ENCODE measurements at regions not wholly inside any gene's neighbourhood (a gene's known extent, or its start where the extent isn't known, plus 50 kb on each side); places are given as distances from the start of the nearest gene placed in this dataset.

- H3K4me3 ChIP-seq (ENCODE audit: low read length) = no peak overlapping the region
- no peak for TF ChIP-seq CTCF (IDR thresholded peaks at IDR 0.05; ENCODE audit: insufficient read depth, low read depth, low read length, missing control alignments)
- no peak for DNase-seq (ENCODE audit: low read depth)
Observed at GRCh38 chr16:52368859-52369258, 178.1 kb downstream of the TOX3 start.

- no peak for TF ChIP-seq CTCF (IDR thresholded peaks at IDR 0.05; ENCODE audit: insufficient read depth, low read depth, low read length, missing control alignments)
- H3K4me3 ChIP-seq (ENCODE audit: low read length) = no peak overlapping the region
- no peak for DNase-seq (ENCODE audit: low read depth)
Observed at GRCh38 chr16:52367821-52368220, 179.1 kb downstream of the TOX3 start.

- DNase-seq (ENCODE audit: low read depth) = no peak
- no peak for TF ChIP-seq CTCF (IDR thresholded peaks at IDR 0.05; ENCODE audit: insufficient read depth, low read depth, low read length, missing control alignments)
- no peak overlapping the region for H3K4me3 ChIP-seq (ENCODE audit: low read length)
Observed at GRCh38 chr16:52366983-52367382, 180.0 kb downstream of the TOX3 start.

GRCh38 chr16:52364500-52364899 lies 182.4 kb downstream of the TOX3 start:
- no peak overlapping the region for H3K4me3 ChIP-seq (ENCODE audit: low read length)
- no peak for TF ChIP-seq CTCF (IDR thresholded peaks at IDR 0.05; ENCODE audit: insufficient read depth, low read depth, low read length, missing control alignments)
- DNase-seq (ENCODE audit: low read depth) = no peak

GRCh38 chr16:52363082-52363481 lies 183.9 kb downstream of the TOX3 start:
- no peak for TF ChIP-seq CTCF (IDR thresholded peaks at IDR 0.05; ENCODE audit: insufficient read depth, low read depth, low read length, missing control alignments)
- H3K4me3 ChIP-seq (ENCODE audit: low read length) = no peak overlapping the region
- no peak for DNase-seq (ENCODE audit: low read depth)

- no peak overlapping the region for H3K4me3 ChIP-seq (ENCODE audit: low read length)
- DNase-seq (ENCODE audit: low read depth) = no peak
- TF ChIP-seq CTCF (IDR thresholded peaks at IDR 0.05; ENCODE audit: insufficient read depth, low read depth, low read length, missing control alignments) = no peak
Observed at GRCh38 chr16:52357711-52358110, 189.2 kb downstream of the TOX3 start.

- TF ChIP-seq CTCF (IDR thresholded peaks at IDR 0.05; ENCODE audit: insufficient read depth, low read depth, low read length, missing control alignments) = no peak
- H3K4me3 ChIP-seq (ENCODE audit: low read length) = no peak overlapping the region
- no peak for DNase-seq (ENCODE audit: low read depth)
Observed at GRCh38 chr16:52353249-52353648, 193.7 kb downstream of the TOX3 start.

All from epithelial cell of esophagus (primary cell).